Erythroblast (primary cell): ENCODE measurements at regions not wholly inside any gene's neighbourhood (a gene's known extent, or its start where the extent isn't known, plus 50 kb on each side); places are given as distances from the start of the nearest gene placed in this dataset.

Source experiments
- GATA1 ChIP-seq: IDR thresholded peaks from 2 replicates; pipeline ENCODE4 v1.6.1; 2011; ENCODE audit warnings: low read depth, mild to moderate bottlenecking, control low read depth, low read length, moderate library complexity
- POLR2A ChIP-seq: IDR thresholded peaks from 2 replicates; pipeline ENCODE4 v1.6.1; 2011; ENCODE audit warnings: mild to moderate bottlenecking, low read length

- TF ChIP-seq POLR2A (no peak), GATA1 (no peak)
These were observed 381.2 kb downstream of the GBE1 start for GRCh38 chr3:81380234-81380633.
